DOHH2 (cell line): ENCODE measurements at regions not wholly inside any gene's neighbourhood (a gene's known extent, or its start where the extent isn't known, plus 50 kb on each side); places are given as distances from the start of the nearest gene placed in this dataset.

ENCODE experiments used
- H3F3A ChIP-seq: fragments of 200-600 bp; sonication (generic), shearing (Covaris generic); 2 replicates; pipeline ENCODE4 v1.6.0; 2016; ENCODE audit warnings: antibody characterized with exemption, mild to moderate bottlenecking; ENCODE audit not compliant: control insufficient read depth, insufficient read depth
- H3K27ac ChIP-seq: fragments of 200-600 bp; sonication (generic); 2 replicates; pipeline ENCODE4 v1.5.1; 2014; ENCODE audit warnings: low read depth, mild to moderate bottlenecking, low read length, moderate library complexity
- H3K27me3 ChIP-seq: fragments of 200-600 bp; sonication (generic); 2 replicates; pipeline ENCODE4 v1.6.1; 2014; ENCODE audit warnings: mild to moderate bottlenecking, low read length, mixed read lengths; ENCODE audit not compliant: control insufficient read depth
- H3K36me3 ChIP-seq: fragments of 200-600 bp; sonication (generic); 2 replicates; pipeline ENCODE4 v1.6.1; 2014; ENCODE audit warnings: mild to moderate bottlenecking, low read length, moderate library complexity, mixed read lengths; ENCODE audit not compliant: control insufficient read depth
- H3K4me1 ChIP-seq: fragments of 200-600 bp; sonication (generic); 2 replicates; pipeline ENCODE4 v1.6.1; 2014; ENCODE audit warnings: mild to moderate bottlenecking, low read length, mixed read lengths; ENCODE audit not compliant: control insufficient read depth
- H3K4me2 ChIP-seq: fragments of 200-600 bp; sonication (generic); 2 replicates; pipeline ENCODE4 v1.6.0; 2014; ENCODE audit warnings: mild to moderate bottlenecking, low read length, moderate library complexity
- H3K4me3 ChIP-seq: fragments of 200-600 bp; sonication (generic); 2 replicates; pipeline ENCODE4 v1.5.1; 2014; ENCODE audit warnings: mild to moderate bottlenecking, low read length, mixed read lengths
- H3K79me2 ChIP-seq: fragments of 200-600 bp; sonication (generic); 2 replicates; pipeline ENCODE4 v1.6.1; 2014; ENCODE audit warnings: mild to moderate bottlenecking, low read length, mixed read lengths; ENCODE audit not compliant: control insufficient read depth
- H3K9me2 ChIP-seq: fragments of 200-600 bp; sonication (generic); replicated peaks from 2 replicates; pipeline ENCODE4 v1.6.1; 2014; ENCODE audit warnings: mild to moderate bottlenecking, low read length, mixed read lengths; ENCODE audit not compliant: control insufficient read depth
- H3K9me3 ChIP-seq: fragments of 200-600 bp; sonication (generic); 2 replicates; pipeline ENCODE4 v1.6.1; 2014; ENCODE audit warnings: antibody characterized with exemption, low read length, mixed read lengths; ENCODE audit not compliant: control insufficient read depth, insufficient read depth
- H4K20me1 ChIP-seq: fragments of 200-600 bp; sonication (generic); 2 replicates; pipeline ENCODE4 v1.6.0; 2014; ENCODE audit warnings: low read depth, mild to moderate bottlenecking, antibody characterized with exemption, low read length, moderate library complexity; ENCODE audit not compliant: control insufficient read depth, insufficient read depth
- EZH2phosphoT487 ChIP-seq: fragments of 200-600 bp; sonication (generic); IDR thresholded peaks from 2 replicates; pipeline ENCODE4 v1.6.1; 2017; ENCODE audit warnings: borderline replicate concordance, mild to moderate bottlenecking, antibody characterized with exemption, low read length, moderate library complexity, mixed read lengths
- TF ChIP-seq, protein P1 (sequence below): fragments of 200-600 bp; sonication (generic); IDR thresholded peaks from one replicate; pipeline ENCODE4 v1.5.1; 2014; ENCODE audit warnings: antibody characterized with exemption, mild to moderate bottlenecking, low read depth, low read length; ENCODE audit not compliant: poor library complexity, severe bottlenecking

DNA sequence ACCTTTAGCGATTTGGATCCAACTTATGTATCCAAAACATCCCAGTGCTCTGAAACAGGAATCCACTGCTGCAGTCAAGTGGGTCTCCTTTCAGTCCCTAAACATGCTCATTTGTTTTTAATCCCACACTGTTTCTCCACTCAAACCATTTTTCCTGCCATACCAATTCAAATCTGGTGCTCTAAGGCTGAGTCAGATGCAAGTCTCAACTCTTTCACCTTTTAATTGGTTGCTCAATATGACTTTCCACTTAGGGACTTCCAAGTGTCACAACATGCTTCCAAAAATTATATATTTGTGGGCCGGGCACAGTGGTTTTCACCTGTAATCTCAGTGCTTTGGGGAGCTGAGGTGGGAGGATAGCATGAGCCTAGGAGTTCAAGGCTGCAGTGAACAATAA, 113.4 kb upstream of the TANK start:
- no peaks in the 10 kb centered on the region for H3F3A ChIP-seq
- no peaks in the 10 kb centered on the region for H3K9me2 ChIP-seq
- H3K4me3 ChIP-seq = no peak overlapping the region
- H3K4me2 ChIP-seq = no peak overlapping the region
- no peaks in the 10 kb centered on the region for H3K4me1 ChIP-seq
- no peaks in the 10 kb centered on the region for H4K20me1 ChIP-seq
- no peaks in the 10 kb centered on the region for H3K79me2 ChIP-seq
- H3K27me3 ChIP-seq = no peaks in the 10 kb centered on the region
- TF ChIP-seq, protein P1, sequence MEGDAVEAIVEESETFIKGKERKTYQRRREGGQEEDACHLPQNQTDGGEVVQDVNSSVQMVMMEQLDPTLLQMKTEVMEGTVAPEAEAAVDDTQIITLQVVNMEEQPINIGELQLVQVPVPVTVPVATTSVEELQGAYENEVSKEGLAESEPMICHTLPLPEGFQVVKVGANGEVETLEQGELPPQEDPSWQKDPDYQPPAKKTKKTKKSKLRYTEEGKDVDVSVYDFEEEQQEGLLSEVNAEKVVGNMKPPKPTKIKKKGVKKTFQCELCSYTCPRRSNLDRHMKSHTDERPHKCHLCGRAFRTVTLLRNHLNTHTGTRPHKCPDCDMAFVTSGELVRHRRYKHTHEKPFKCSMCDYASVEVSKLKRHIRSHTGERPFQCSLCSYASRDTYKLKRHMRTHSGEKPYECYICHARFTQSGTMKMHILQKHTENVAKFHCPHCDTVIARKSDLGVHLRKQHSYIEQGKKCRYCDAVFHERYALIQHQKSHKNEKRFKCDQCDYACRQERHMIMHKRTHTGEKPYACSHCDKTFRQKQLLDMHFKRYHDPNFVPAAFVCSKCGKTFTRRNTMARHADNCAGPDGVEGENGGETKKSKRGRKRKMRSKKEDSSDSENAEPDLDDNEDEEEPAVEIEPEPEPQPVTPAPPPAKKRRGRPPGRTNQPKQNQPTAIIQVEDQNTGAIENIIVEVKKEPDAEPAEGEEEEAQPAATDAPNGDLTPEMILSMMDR = no peak
- TF ChIP-seq EZH2phosphoT487 = no peak
- H3K36me3 ChIP-seq = no peaks in the 10 kb centered on the region
- no peaks in the 10 kb centered on the region for H3K9me3 ChIP-seq
- no peak overlapping the region for H3K27ac ChIP-seq

DNA sequence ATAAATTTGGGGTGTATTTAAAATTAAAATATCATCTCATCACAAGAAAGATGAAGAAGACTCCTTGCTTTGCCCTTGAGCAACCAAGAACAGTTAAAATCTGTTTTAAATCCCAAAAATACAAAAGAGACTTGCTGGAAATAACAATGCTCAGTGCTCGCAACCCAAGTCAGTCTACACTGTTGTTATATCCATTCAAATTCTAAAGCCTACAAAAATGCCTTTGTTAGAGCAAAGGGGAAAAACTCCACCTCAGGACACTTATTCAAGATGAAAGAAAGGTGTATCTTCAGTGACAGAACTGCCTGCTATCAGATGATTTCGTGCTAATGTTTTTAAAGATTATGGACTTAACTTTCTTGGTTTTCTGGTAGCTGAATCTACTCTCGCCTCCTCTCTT, 111.9 kb upstream of the TANK start:
- TF ChIP-seq, protein P1 = no peak
- TF ChIP-seq EZH2phosphoT487 = no peak
- no peak overlapping the region for H3K27ac ChIP-seq
- H3K36me3 ChIP-seq = no peaks in the 10 kb centered on the region
- H3K9me3 ChIP-seq = no peaks in the 10 kb centered on the region
- no peaks in the 10 kb centered on the region for H3K9me2 ChIP-seq
- H3K27me3 ChIP-seq = no peaks in the 10 kb centered on the region
- H3K79me2 ChIP-seq = no peaks in the 10 kb centered on the region
- no peaks in the 10 kb centered on the region for H4K20me1 ChIP-seq
- no peak overlapping the region for H3K4me2 ChIP-seq
- no peaks in the 10 kb centered on the region for H3K4me1 ChIP-seq
- no peaks in the 10 kb centered on the region for H3F3A ChIP-seq
- no peak overlapping the region for H3K4me3 ChIP-seq

DNA sequence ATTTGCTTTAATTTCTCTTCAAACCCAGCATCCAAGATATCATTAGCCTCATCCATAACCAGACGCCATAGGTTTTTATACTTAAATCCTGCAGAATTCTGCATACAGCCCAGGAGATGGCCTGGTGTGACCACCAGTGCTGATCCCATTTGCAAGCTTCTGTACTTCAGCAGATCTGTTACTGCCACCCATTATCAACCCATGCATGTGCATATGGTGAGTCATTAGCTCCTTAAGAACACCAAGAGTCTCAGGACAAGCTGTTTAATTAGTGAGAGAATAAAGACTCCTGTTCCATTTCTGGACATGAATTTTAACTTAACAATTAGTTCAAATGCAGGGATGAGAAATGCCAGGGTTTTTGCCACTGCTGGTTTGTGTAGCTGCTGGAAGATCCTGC, 110.7 kb upstream of the TANK start:
- Histone ChIP-seq H3K9me3 (no peaks in the 10 kb centered on the region), H3K4me3 (no peak overlapping the region), H3K27ac (no peak overlapping the region), H3K9me2 (no peaks in the 10 kb centered on the region), H3K79me2 (no peaks in the 10 kb centered on the region), H3K27me3 (no peaks in the 10 kb centered on the region), H4K20me1 (no peaks in the 10 kb centered on the region), H3K36me3 (no peaks in the 10 kb centered on the region), H3F3A (no peaks in the 10 kb centered on the region), H3K4me2 (no peak overlapping the region), H3K4me1 (no peaks in the 10 kb centered on the region)
- TF ChIP-seq, protein P1 = no peak
- TF ChIP-seq EZH2phosphoT487 = no peak

DNA sequence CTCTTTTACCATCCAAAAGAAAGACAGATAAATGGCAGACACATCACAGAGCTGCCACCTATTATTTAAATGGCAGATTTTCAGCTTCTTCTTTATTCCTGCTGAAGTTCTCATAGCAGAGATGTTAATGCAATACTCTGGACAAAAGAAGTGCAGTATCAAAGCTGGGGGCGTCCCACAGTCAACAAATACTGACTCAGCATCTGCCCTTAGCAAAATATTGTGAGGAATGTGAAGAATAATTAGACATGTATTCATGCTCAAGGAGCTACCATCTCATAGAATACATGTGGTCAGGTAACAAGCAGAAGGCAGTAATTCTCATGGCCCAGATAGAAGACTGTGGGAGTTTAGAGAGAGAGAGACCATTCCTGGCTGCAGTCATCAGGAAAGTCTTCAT, 108.0 kb upstream of the TANK start:
- H3K27me3 ChIP-seq = no peaks in the 10 kb centered on the region
- no peaks in the 10 kb centered on the region for H3K36me3 ChIP-seq
- no peak overlapping the region for H3K4me2 ChIP-seq
- H3K79me2 ChIP-seq = no peaks in the 10 kb centered on the region
- no peak overlapping the region for H3K27ac ChIP-seq
- no peak for TF ChIP-seq EZH2phosphoT487
- TF ChIP-seq, protein P1 = no peak
- no peaks in the 10 kb centered on the region for H3K9me2 ChIP-seq
- no peaks in the 10 kb centered on the region for H3F3A ChIP-seq
- no peak overlapping the region for H3K4me3 ChIP-seq
- H3K4me1 ChIP-seq = no peaks in the 10 kb centered on the region
- H3K9me3 ChIP-seq = peaks cover 4% of the 10 kb centered on the region; the same call in 1 of the 2 replicates
- no peaks in the 10 kb centered on the region for H4K20me1 ChIP-seq
